ENCODE measurements at regions not wholly inside any gene's neighbourhood (a gene's known extent, or its start where the extent isn't known, plus 50 kb on each side); places are given as distances from the start of the nearest gene placed in this dataset.
"Not testable (repeated sequence)": the region's sequence is repeated elsewhere in the genome, so short reads cannot be mapped to it uniquely, and the experiment has no call there.

GRCh38 chr15:35697549-35698299, 151.8 kb upstream of the DPH6 start:
- Histone ChIP-seq H3K4me3 (ENCODE audit: low read depth, low read length) (no peak overlapping the region), H3K36me3 (replicated peaks) (no peaks in the 10 kb centered on the region), H3K27me3 (replicated peaks) (no peaks in the 10 kb centered on the region), H3K27ac (peak overlapping the region; percentile 87)
- TF ChIP-seq CTCF (IDR thresholded peaks at IDR 0.05; ENCODE audit: low read depth, low read length, missing control alignments), result no peak
- in situ Hi-C loops (cut with HindIII; ENCODE audit: low pct_ligation_motif_present, low sequenced_read_pairs), result no loop called here
- DNase-seq, result peak; percentile 47

- H3K36me3 ChIP-seq (replicated peaks), result no peaks in the 10 kb centered on the region
- H3K4me3 ChIP-seq (ENCODE audit: low read depth, low read length), result no peak overlapping the region
- no peak for TF ChIP-seq CTCF (IDR thresholded peaks at IDR 0.05; ENCODE audit: low read depth, low read length, missing control alignments)
- in situ Hi-C loops (cut with HindIII; ENCODE audit: low pct_ligation_motif_present, low sequenced_read_pairs), result no loop called here
- H3K27me3 ChIP-seq (replicated peaks), result no peaks in the 10 kb centered on the region
- no peak for DNase-seq
- H3K27ac ChIP-seq, result peak overlapping the region; percentile 87
Measured at GRCh38 chr15:35698331-35698730, 152.4 kb upstream of the DPH6 start.

- no peak overlapping the region for H3K4me3 ChIP-seq (ENCODE audit: low read depth, low read length)
- DNase-seq, result no peak
- in situ Hi-C loops (cut with HindIII; ENCODE audit: low pct_ligation_motif_present, low sequenced_read_pairs), result no loop called here
Measured at GRCh38 chr15:35698966-35699575, 153.1 kb upstream of the DPH6 start.

GRCh38 chr15:35700091-35700593, 154.2 kb upstream of the DPH6 start:
- H3K4me3 ChIP-seq (ENCODE audit: low read depth, low read length); in situ Hi-C loops (cut with HindIII; ENCODE audit: low pct_ligation_motif_present, low sequenced_read_pairs); H3K36me3 ChIP-seq (replicated peaks); DNase-seq; H3K27ac ChIP-seq; H3K27me3 ChIP-seq (replicated peaks): not testable (repeated sequence)

More at GRCh38 chr15:35698966-35699575, 153.1 kb upstream of the DPH6 start:
- Histone ChIP-seq H3K36me3 (replicated peaks) (no peaks in the 10 kb centered on the region), H3K27me3 (replicated peaks) (no peaks in the 10 kb centered on the region), H3K27ac (no peak overlapping the region)
- TF ChIP-seq CTCF (IDR thresholded peaks at IDR 0.05; ENCODE audit: low read depth, low read length, missing control alignments), result no peak

- no peak for DNase-seq
- Histone ChIP-seq H3K36me3 (replicated peaks) (no peaks in the 10 kb centered on the region), H3K27ac (no peak overlapping the region), H3K27me3 (replicated peaks) (no peaks in the 10 kb centered on the region), H3K4me3 (ENCODE audit: low read depth, low read length) (no peak overlapping the region)
- in situ Hi-C loops (cut with HindIII; ENCODE audit: low pct_ligation_motif_present, low sequenced_read_pairs), result no loop called here
- TF ChIP-seq CTCF (IDR thresholded peaks at IDR 0.05; ENCODE audit: low read depth, low read length, missing control alignments), result no peak
Measured at GRCh38 chr15:35701402-35702046, 155.6 kb upstream of the DPH6 start.

GRCh38 chr15:35702946-35703495, 157.1 kb upstream of the DPH6 start:
- no peak overlapping the region for H3K4me3 ChIP-seq (ENCODE audit: low read depth, low read length)
- in situ Hi-C loops (cut with HindIII; ENCODE audit: low pct_ligation_motif_present, low sequenced_read_pairs), result no loop called here
- DNase-seq, result no peak
- H3K27me3 ChIP-seq (replicated peaks), result no peaks in the 10 kb centered on the region
- TF ChIP-seq CTCF (IDR thresholded peaks at IDR 0.05; ENCODE audit: low read depth, low read length, missing control alignments), result no peak
- no peaks in the 10 kb centered on the region for H3K36me3 ChIP-seq (replicated peaks)
- H3K27ac ChIP-seq, result no peak overlapping the region

Measured in brain microvascular endothelial cell (primary cell).